CMK (cell line): ENCODE measurements at regions not wholly inside any gene's neighbourhood (a gene's known extent, or its start where the extent isn't known, plus 50 kb on each side); places are given as distances from the start of the nearest gene placed in this dataset.
A peak's percentile ranks its signal among the peaks of the same experiment; 100 is the strongest.

Experiments used
- DNase-seq: peaks from one replicate; pipeline ENCODE4 v3.0.0-alpha.2; 2010; ENCODE audit warnings: low read depth

- no peak for DNase-seq
Measured at GRCh38 chr6:62474793-62475192, 188.8 kb upstream of the KHDRBS2 start.

GRCh38 chr6:62466607-62467006 lies 180.6 kb upstream of the KHDRBS2 start:
- DNase-seq: no peak

GRCh38 chr6:62465206-62465605 lies 179.2 kb upstream of the KHDRBS2 start:
- peak; percentile 18 for DNase-seq

GRCh38 chr6:62452586-62452985 lies 166.6 kb upstream of the KHDRBS2 start:
- no peak for DNase-seq

- no peak for DNase-seq
Measured at GRCh38 chr6:62446647-62447316, 160.8 kb upstream of the KHDRBS2 start.

GRCh38 chr6:62445521-62445920 lies 159.5 kb upstream of the KHDRBS2 start:
- no peak for DNase-seq

GRCh38 chr6:62441182-62441581 lies 155.2 kb upstream of the KHDRBS2 start:
- no peak for DNase-seq

- DNase-seq: no peak
Measured at GRCh38 chr6:62429781-62430180, 143.8 kb upstream of the KHDRBS2 start.

GRCh38 chr6:62400521-62401259 lies 114.7 kb upstream of the KHDRBS2 start:
- DNase-seq: no peak

GRCh38 chr6:62393608-62394007 lies 107.6 kb upstream of the KHDRBS2 start:
- no peak for DNase-seq

- no peak for DNase-seq
Measured at GRCh38 chr6:62392291-62392690, 106.3 kb upstream of the KHDRBS2 start.

GRCh38 chr6:62391358-62391757 lies 105.3 kb upstream of the KHDRBS2 start:
- DNase-seq: no peak

GRCh38 chr6:62390401-62390800 lies 104.4 kb upstream of the KHDRBS2 start:
- no peak for DNase-seq

- no peak for DNase-seq
Measured at GRCh38 chr6:62371453-62372210, 85.6 kb upstream of the KHDRBS2 start.

GRCh38 chr6:62367601-62368000 lies 81.6 kb upstream of the KHDRBS2 start:
- DNase-seq: no peak

- no peak for DNase-seq
Measured at GRCh38 chr6:62362097-62362496, 76.1 kb upstream of the KHDRBS2 start.

GRCh38 chr6:62357835-62358234 lies 71.8 kb upstream of the KHDRBS2 start:
- DNase-seq: no peak

- DNase-seq: no peak
Measured at GRCh38 chr6:62354261-62354660, 68.2 kb upstream of the KHDRBS2 start.

GRCh38 chr6:62345962-62346689 lies 60.1 kb upstream of the KHDRBS2 start:
- no peak for DNase-seq

- no peak for DNase-seq
Measured at GRCh38 chr6:62345446-62345845, 59.4 kb upstream of the KHDRBS2 start.

GRCh38 chr6:62344850-62345249 lies 58.8 kb upstream of the KHDRBS2 start:
- no peak for DNase-seq

- DNase-seq: no peak
Measured at GRCh38 chr6:62338477-62338876, 52.5 kb upstream of the KHDRBS2 start.
